ENCODE measurements at regions not wholly inside any gene's neighbourhood (a gene's known extent, or its start where the extent isn't known, plus 50 kb on each side); places are given as distances from the start of the nearest gene placed in this dataset.

DNA sequence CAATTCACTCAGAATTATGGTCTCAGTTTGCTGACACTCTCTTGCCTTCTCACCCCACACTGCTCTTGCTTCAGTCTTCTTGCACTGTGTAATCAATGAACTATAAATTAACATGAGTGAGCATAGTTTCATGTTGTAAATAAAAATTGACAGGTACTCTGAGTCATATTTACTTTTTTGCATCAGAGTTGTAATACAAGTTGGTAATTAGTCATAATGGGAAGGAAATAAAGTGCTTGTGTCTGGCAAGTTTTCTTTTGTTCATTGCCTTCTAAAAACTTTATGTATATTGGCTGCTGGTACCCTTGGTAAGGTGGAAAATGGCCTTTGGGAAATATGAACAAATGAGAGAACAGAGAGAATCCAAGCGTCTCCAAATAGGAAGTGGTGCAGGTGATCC, 169.3 kb upstream of the MAGI2 start:
- Histone ChIP-seq H3K9me3 (ENCODE audit: control insufficient read depth, low read length) (no peaks in the 10 kb centered on the region), H3K9ac (ENCODE audit: low read length) (no peak overlapping the region), H3K36me3 (ENCODE audit: control insufficient read depth, insufficient read depth, low read length, severe bottlenecking) (no peaks in the 10 kb centered on the region), H3K27me3 (replicated peaks; ENCODE audit: control insufficient read depth, insufficient read depth, low read length) (no peaks in the 10 kb centered on the region), H3K4me1 (ENCODE audit: control insufficient read depth, insufficient read depth, low read length) (no peaks in the 10 kb centered on the region), H3K4me3 (ENCODE audit: low read length) (no peak overlapping the region)
- no peak for DNase-seq (ENCODE audit: low read depth)

- no peak for DNase-seq (ENCODE audit: low read depth)
- H3K36me3 ChIP-seq (ENCODE audit: control insufficient read depth, insufficient read depth, low read length, severe bottlenecking) = no peaks in the 10 kb centered on the region
- no peaks in the 10 kb centered on the region for H3K4me1 ChIP-seq (ENCODE audit: control insufficient read depth, insufficient read depth, low read length)
- H3K9ac ChIP-seq (ENCODE audit: low read length) = no peak overlapping the region
- no peaks in the 10 kb centered on the region for H3K27me3 ChIP-seq (replicated peaks; ENCODE audit: control insufficient read depth, insufficient read depth, low read length)
- no peak overlapping the region for H3K4me3 ChIP-seq (ENCODE audit: low read length)
- no peaks in the 10 kb centered on the region for H3K9me3 ChIP-seq (ENCODE audit: control insufficient read depth, low read length)
Measured at GRCh38 chr7:79620291-79620690, 166.8 kb upstream of the MAGI2 start.

- H3K36me3 ChIP-seq (ENCODE audit: control insufficient read depth, insufficient read depth, low read length, severe bottlenecking) = no peaks in the 10 kb centered on the region
- H3K9me3 ChIP-seq (ENCODE audit: control insufficient read depth, low read length) = no peaks in the 10 kb centered on the region
- no peaks in the 10 kb centered on the region for H3K4me1 ChIP-seq (ENCODE audit: control insufficient read depth, insufficient read depth, low read length)
- no peak overlapping the region for H3K9ac ChIP-seq (ENCODE audit: low read length)
- H3K27me3 ChIP-seq (replicated peaks; ENCODE audit: control insufficient read depth, insufficient read depth, low read length) = no peaks in the 10 kb centered on the region
- H3K4me3 ChIP-seq (ENCODE audit: low read length) = no peak overlapping the region
- no peak for DNase-seq (ENCODE audit: low read depth)
Measured at GRCh38 chr7:79619216-79619615, 165.7 kb upstream of the MAGI2 start.

- no peak overlapping the region for H3K9ac ChIP-seq (ENCODE audit: low read length)
- H3K27me3 ChIP-seq (replicated peaks; ENCODE audit: control insufficient read depth, insufficient read depth, low read length) = no peaks in the 10 kb centered on the region
- H3K36me3 ChIP-seq (ENCODE audit: control insufficient read depth, insufficient read depth, low read length, severe bottlenecking) = no peaks in the 10 kb centered on the region
- H3K9me3 ChIP-seq (ENCODE audit: control insufficient read depth, low read length) = no peaks in the 10 kb centered on the region
- DNase-seq (ENCODE audit: low read depth) = no peak
- H3K4me3 ChIP-seq (ENCODE audit: low read length) = no peak overlapping the region
- H3K4me1 ChIP-seq (ENCODE audit: control insufficient read depth, insufficient read depth, low read length) = no peaks in the 10 kb centered on the region
Measured at GRCh38 chr7:79615871-79616640, 162.6 kb upstream of the MAGI2 start.

- Histone ChIP-seq H3K36me3 (ENCODE audit: control insufficient read depth, insufficient read depth, low read length, severe bottlenecking) (no peaks in the 10 kb centered on the region), H3K4me1 (ENCODE audit: control insufficient read depth, insufficient read depth, low read length) (peaks cover 3% of the 10 kb centered on the region), H3K9me3 (ENCODE audit: control insufficient read depth, low read length) (no peaks in the 10 kb centered on the region), H3K9ac (ENCODE audit: low read length) (no peak overlapping the region), H3K4me3 (ENCODE audit: low read length) (no peak overlapping the region), H3K27me3 (replicated peaks; ENCODE audit: control insufficient read depth, insufficient read depth, low read length) (no peaks in the 10 kb centered on the region)
- no peak for DNase-seq (ENCODE audit: low read depth)
Measured at GRCh38 chr7:79615466-79615865, 162.0 kb upstream of the MAGI2 start.

GRCh38 chr7:79612903-79613302, 159.4 kb upstream of the MAGI2 start:
- H3K36me3 ChIP-seq (ENCODE audit: control insufficient read depth, insufficient read depth, low read length, severe bottlenecking) = no peaks in the 10 kb centered on the region
- H3K9me3 ChIP-seq (ENCODE audit: control insufficient read depth, low read length) = no peaks in the 10 kb centered on the region
- no peak overlapping the region for H3K4me3 ChIP-seq (ENCODE audit: low read length)
- no peak for DNase-seq (ENCODE audit: low read depth)
- H3K27me3 ChIP-seq (replicated peaks; ENCODE audit: control insufficient read depth, insufficient read depth, low read length) = no peaks in the 10 kb centered on the region
- peaks cover 5% of the 10 kb centered on the region for H3K4me1 ChIP-seq (ENCODE audit: control insufficient read depth, insufficient read depth, low read length)
- no peak overlapping the region for H3K9ac ChIP-seq (ENCODE audit: low read length)

DNA sequence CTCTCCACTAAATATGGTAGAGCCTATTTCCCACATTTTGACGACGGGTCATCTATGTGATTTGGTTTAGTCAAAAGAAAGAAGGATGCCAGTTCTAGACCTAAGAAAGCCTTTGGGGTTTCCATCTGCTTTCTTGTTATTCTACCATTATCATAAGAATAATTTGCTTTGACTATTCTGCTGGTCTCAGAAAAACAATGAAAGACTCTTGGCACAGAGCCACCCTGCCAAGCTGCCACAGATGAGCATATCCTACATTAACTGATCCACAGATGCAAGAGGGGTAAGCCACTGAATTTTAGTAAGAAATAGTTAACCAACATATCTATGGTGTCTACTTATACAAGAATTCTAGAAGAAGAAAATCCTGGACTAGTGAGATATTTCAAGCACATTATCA, 158.6 kb upstream of the MAGI2 start:
- H3K9me3 ChIP-seq (ENCODE audit: control insufficient read depth, low read length) = no peaks in the 10 kb centered on the region
- no peaks in the 10 kb centered on the region for H3K36me3 ChIP-seq (ENCODE audit: control insufficient read depth, insufficient read depth, low read length, severe bottlenecking)

DNA sequence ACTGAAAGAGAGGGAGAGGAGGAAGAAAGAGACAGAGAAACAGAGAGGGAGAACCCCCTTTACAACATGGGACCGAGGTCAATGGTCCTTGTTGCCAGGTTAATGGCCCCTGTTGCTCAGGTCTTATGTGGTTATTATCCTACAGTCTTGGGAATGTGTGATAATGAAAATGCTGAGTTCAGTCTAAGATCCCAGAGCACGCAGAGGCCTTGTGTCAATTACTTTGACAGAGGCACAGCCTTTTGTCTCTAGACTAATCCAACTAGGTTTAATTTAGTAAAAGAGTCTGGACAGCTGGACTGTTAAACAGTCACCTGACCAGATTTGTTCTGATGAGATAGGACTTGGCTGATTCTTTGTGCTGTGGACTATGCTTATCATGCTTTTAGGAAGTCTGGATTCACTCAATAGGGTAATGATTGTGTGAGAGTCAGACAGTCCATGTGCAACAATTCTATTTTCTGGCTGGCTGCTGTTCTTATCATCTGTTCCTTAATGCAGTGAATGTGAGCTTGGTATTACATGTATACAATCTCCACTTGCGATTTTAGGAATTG, 157.4 kb upstream of the MAGI2 start:
- no peak overlapping the region for H3K9ac ChIP-seq (ENCODE audit: low read length)
- H3K36me3 ChIP-seq (ENCODE audit: control insufficient read depth, insufficient read depth, low read length, severe bottlenecking) = no peaks in the 10 kb centered on the region
- H3K4me3 ChIP-seq (ENCODE audit: low read length) = no peak overlapping the region
- H3K4me1 ChIP-seq (ENCODE audit: control insufficient read depth, insufficient read depth, low read length) = peaks cover 5% of the 10 kb centered on the region
- DNase-seq (ENCODE audit: low read depth) = no peak
- H3K27me3 ChIP-seq (replicated peaks; ENCODE audit: control insufficient read depth, insufficient read depth, low read length) = no peaks in the 10 kb centered on the region
- H3K9me3 ChIP-seq (ENCODE audit: control insufficient read depth, low read length) = no peaks in the 10 kb centered on the region

More for the DNA sequence above, 158.6 kb upstream of the MAGI2 start:
- H3K4me1 ChIP-seq (ENCODE audit: control insufficient read depth, insufficient read depth, low read length) = peaks cover 5% of the 10 kb centered on the region
- no peak for DNase-seq (ENCODE audit: low read depth)
- no peak overlapping the region for H3K4me3 ChIP-seq (ENCODE audit: low read length)
- no peak overlapping the region for H3K9ac ChIP-seq (ENCODE audit: low read length)
- H3K27me3 ChIP-seq (replicated peaks; ENCODE audit: control insufficient read depth, insufficient read depth, low read length) = no peaks in the 10 kb centered on the region

DNA sequence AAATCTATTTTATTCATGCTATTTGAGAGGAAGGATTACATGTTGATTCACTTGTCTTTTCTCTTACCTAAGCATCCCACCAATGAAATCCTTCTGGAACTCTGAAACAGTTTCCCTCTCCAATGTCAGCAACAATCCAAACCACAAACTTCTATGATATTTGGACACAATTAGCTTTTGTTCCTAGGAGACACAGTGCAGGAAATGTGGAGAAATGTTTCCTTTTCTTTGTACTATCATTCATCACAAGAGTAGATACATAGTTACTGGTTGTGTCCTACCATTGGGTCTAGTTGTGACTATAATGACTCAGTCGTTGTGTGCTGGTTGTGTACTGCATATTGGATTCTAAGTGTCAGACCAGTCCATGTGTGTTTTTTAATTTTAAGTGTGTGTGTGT, 156.8 kb upstream of the MAGI2 start:
- peaks cover 5% of the 10 kb centered on the region for H3K4me1 ChIP-seq (ENCODE audit: control insufficient read depth, insufficient read depth, low read length)
- no peak overlapping the region for H3K4me3 ChIP-seq (ENCODE audit: low read length)
- H3K27me3 ChIP-seq (replicated peaks; ENCODE audit: control insufficient read depth, insufficient read depth, low read length) = no peaks in the 10 kb centered on the region
- H3K9ac ChIP-seq (ENCODE audit: low read length) = no peak overlapping the region
- peak; percentile 45 for DNase-seq (ENCODE audit: low read depth)
- no peaks in the 10 kb centered on the region for H3K36me3 ChIP-seq (ENCODE audit: control insufficient read depth, insufficient read depth, low read length, severe bottlenecking)
- no peaks in the 10 kb centered on the region for H3K9me3 ChIP-seq (ENCODE audit: control insufficient read depth, low read length)

DNA sequence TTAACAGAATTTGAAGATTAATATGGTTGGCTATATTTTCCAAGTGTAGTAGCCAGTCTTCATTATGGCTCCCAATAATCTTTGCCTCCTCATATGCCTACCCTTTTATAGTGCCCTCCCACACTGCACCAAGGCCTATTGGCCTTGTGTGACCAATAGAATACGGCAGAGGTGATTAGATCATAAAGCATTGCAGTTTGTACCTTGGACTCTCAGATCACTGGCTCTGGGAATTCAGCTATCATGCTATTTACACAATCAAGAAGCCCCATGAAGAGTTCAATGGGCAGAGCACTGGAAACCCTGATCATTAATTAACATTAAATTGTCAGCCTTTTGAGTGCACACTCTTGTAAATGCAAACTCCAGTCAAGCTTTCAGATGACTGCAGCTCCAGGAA, 154.5 kb upstream of the MAGI2 start:
- H3K36me3 ChIP-seq (ENCODE audit: control insufficient read depth, insufficient read depth, low read length, severe bottlenecking) = no peaks in the 10 kb centered on the region
- no peaks in the 10 kb centered on the region for H3K27me3 ChIP-seq (replicated peaks; ENCODE audit: control insufficient read depth, insufficient read depth, low read length)
- no peak overlapping the region for H3K4me3 ChIP-seq (ENCODE audit: low read length)
- H3K9ac ChIP-seq (ENCODE audit: low read length) = no peak overlapping the region
- no peak for DNase-seq (ENCODE audit: low read depth)
- H3K9me3 ChIP-seq (ENCODE audit: control insufficient read depth, low read length) = no peaks in the 10 kb centered on the region
- peaks cover 5% of the 10 kb centered on the region for H3K4me1 ChIP-seq (ENCODE audit: control insufficient read depth, insufficient read depth, low read length)

- no peak overlapping the region for H3K9ac ChIP-seq (ENCODE audit: low read length)
- H3K36me3 ChIP-seq (ENCODE audit: control insufficient read depth, insufficient read depth, low read length, severe bottlenecking) = no peaks in the 10 kb centered on the region
- H3K4me3 ChIP-seq (ENCODE audit: low read length) = no peak overlapping the region
- no peaks in the 10 kb centered on the region for H3K27me3 ChIP-seq (replicated peaks; ENCODE audit: control insufficient read depth, insufficient read depth, low read length)
- DNase-seq (ENCODE audit: low read depth) = no peak
- no peaks in the 10 kb centered on the region for H3K4me1 ChIP-seq (ENCODE audit: control insufficient read depth, insufficient read depth, low read length)
- H3K9me3 ChIP-seq (ENCODE audit: control insufficient read depth, low read length) = no peaks in the 10 kb centered on the region
Measured at GRCh38 chr7:79604841-79605240, 151.4 kb upstream of the MAGI2 start.

DNA sequence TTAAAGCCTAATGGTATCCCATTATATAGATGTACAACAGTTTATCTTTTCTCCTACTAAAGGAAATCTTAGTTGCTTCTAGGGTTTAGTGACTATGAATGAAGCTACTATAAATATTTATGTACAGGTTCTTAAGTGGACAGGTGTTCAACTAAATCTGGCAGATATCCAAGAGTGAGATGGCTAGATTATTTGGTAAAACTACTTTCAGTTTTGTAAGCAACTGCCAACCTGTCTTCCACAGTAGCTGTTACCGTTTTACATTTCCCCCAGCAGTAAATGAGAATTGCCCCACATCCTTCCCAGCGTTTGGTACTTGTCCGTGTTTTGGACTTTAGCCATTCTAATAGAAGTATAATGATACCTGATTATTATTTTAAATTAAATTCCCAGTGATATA, 144.9 kb upstream of the MAGI2 start:
- Histone ChIP-seq H3K9ac (ENCODE audit: low read length) (no peak overlapping the region), H3K9me3 (ENCODE audit: control insufficient read depth, low read length) (no peaks in the 10 kb centered on the region), H3K27me3 (replicated peaks; ENCODE audit: control insufficient read depth, insufficient read depth, low read length) (no peaks in the 10 kb centered on the region), H3K36me3 (ENCODE audit: control insufficient read depth, insufficient read depth, low read length, severe bottlenecking) (no peaks in the 10 kb centered on the region), H3K4me1 (ENCODE audit: control insufficient read depth, insufficient read depth, low read length) (peaks cover 6% of the 10 kb centered on the region), H3K4me3 (ENCODE audit: low read length) (no peak overlapping the region)
- no peak for DNase-seq (ENCODE audit: low read depth)
